Heart left ventricle (tissue), 16 donors: ENCODE measurements at regions not wholly inside any gene's neighbourhood (a gene's known extent, or its start where the extent isn't known, plus 50 kb on each side); places are given as distances from the start of the nearest gene placed in this dataset.

Experiments
- ATAC-seq, 4 donors: fragments of 200-7000 bp; cut with Tn5 transposase; one replicate each; pipeline ENCODE4 v1.9.1; 2020 to 2022; ENCODE audit warnings: moderate library complexity in 4 of 4, mild to moderate bottlenecking in 3 of 4, moderate number of reproducible peaks in 1 of 4
- DNase-seq, 5 donors: peaks; one replicate each; pipeline ENCODE4 v3.0.0-alpha.2; 2020
- H3K27ac ChIP-seq, 12 donors: fragments of 200-600 bp; sonication (generic) in 4 of 12; one replicate each; pipeline versions ENCODE4 v1.5.0 to v1.8.0; 2016 to 2022; ENCODE audit warnings: mild to moderate bottlenecking in 2 of 12
- H3K27me3 ChIP-seq, 9 donors: fragments of 200-600 bp; sonication (generic) in 2 of 9; one replicate each; pipeline versions ENCODE4 v1.5.1 to v1.8.0; 2016 to 2022; ENCODE audit warnings: mild to moderate bottlenecking in 3 of 9
- H3K36me3 ChIP-seq, 9 donors: fragments of 200-600 bp; sonication (generic) in 2 of 9; one replicate each; pipeline versions ENCODE4 v1.5.0 to v1.8.0; 2018 to 2022; ENCODE audit warnings: mild to moderate bottlenecking in 2 of 9
- H3K4me1 ChIP-seq, 12 donors: fragments of 200-600 bp; sonication (generic) in 4 of 12; one replicate each; pipeline versions ENCODE4 v1.5.0 to v1.8.0; 2016 to 2022; ENCODE audit warnings: mild to moderate bottlenecking in 3 of 12
- H3K4me3 ChIP-seq, 12 donors: fragments of 200-600 bp; sonication (generic) in 4 of 12; one replicate each; pipeline versions ENCODE4 v1.5.0 to v1.8.0; 2017 to 2022; ENCODE audit warnings: mild to moderate bottlenecking in 9 of 12, moderate library complexity in 4 of 12
- H3K9me3 ChIP-seq, 12 donors: fragments of 200-600 bp; sonication (generic) in 4 of 12; one replicate each; pipeline versions ENCODE4 v1.5.0 to v1.8.0; 2016 to 2022; ENCODE audit warnings: mild to moderate bottlenecking in 1 of 12
- CTCF ChIP-seq, 12 donors: fragments of 200-600 bp; sonication (generic) in 4 of 12; IDR thresholded peaks; one replicate each; pipeline versions ENCODE4 v1.5.0 to v1.8.0; 2018 to 2022; ENCODE audit warnings: antibody characterized with exemption in 12 of 12, mild to moderate bottlenecking in 5 of 12
- POLR2A ChIP-seq, 2 donors: fragments of 450-650 bp; IDR thresholded peaks; one replicate each; pipeline ENCODE4 v1.6.1; 2017; ENCODE audit warnings: antibody characterized with exemption in 2 of 2, mild to moderate bottlenecking in 2 of 2, moderate library complexity in 2 of 2
- WGBS, 4 donors: extraction: QIAGEN DNeasy Blood & Tissue Kit in 2 of 4; methylation state at CpG; one replicate each; pipeline versions ENCODE4 v1.1.5 to v1.1.7; 2013 to 2018; 5-methylcytosine and 5-hydroxymethylcytosine counted together
- intact Hi-C, 10 donors: fragments of 100-400 bp; cut with DNase I; formaldehyde crosslinking; loops; one replicate each; pipeline versions ENCODE4 v1.11.1 to v1.14.2; 2022
- donor health status: ischemic (EF 13 %, LVEDD 7.1; RV severe dilation, severe dysfunction).
- donor health status: healthy with polysubstance abuse.
- donor health status: DM: no; HTN: yes; CAD: no.
- donor health status: DM: no; HTN: no; CAD: no.
- donor health status: ischemic (EF 25% LVEDD 6.9; RV normal size, moderate dysfunction).
- donor health status: ischemic (EF 25% LVEDD 5.7; RV mildly dilated, moderate dysfunction).
- donor health status: healthy.
- donor health status: DM: yes; HTN: yes; CAD: no.
- donor health status: ischemic (EF 35%, LVEDD 5.7; RV mildly dilated, moderate dysfunction).
- donor health status: nonischemic (EF 11% LVEDD 7.7; RV severe dilation, severe dysfunction).
- donor health status: DM: yes; HTN: yes; CAD: no.
- donor health status: PGD.
- donor health status: ischemic (EF 29% LVEDD 5.4; RV normal size, mild dysfunction).
- donor health status: nonischemic (EF 23%, LVEDD 6.1; RV moderate dilation, normal function).

DNA sequence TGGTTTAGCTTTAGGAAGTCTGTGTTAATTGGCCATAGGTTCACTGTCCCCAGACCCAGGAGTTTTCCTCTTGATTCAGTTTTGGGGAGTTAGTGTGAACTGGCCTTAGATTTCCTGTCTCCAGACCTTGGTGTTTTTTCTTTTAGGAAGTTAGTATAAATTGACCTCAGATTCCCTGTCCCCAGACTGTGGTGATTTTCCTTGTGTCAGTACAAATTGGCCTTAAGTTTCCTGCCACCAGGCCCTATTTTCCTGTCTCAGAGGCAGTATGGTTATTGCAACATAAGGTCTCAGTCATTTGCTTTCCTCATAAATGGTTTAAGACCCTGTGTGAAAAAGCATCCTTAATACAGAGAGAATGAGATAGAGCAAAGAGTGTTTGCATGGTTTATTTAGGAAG lies 595.8 kb downstream of the NLGN4X start:
- H3K4me3 ChIP-seq, result no peak overlapping the region
- no peak for TF ChIP-seq CTCF (IDR thresholded peaks at IDR 0.05)
- TF ChIP-seq POLR2A (IDR thresholded peaks at IDR 0.05), result no peak
- H3K9me3 ChIP-seq, result no peaks in the 10 kb centered on the region
- no peaks in the 10 kb centered on the region for H3K27me3 ChIP-seq
- no peaks in the 10 kb centered on the region for H3K36me3 ChIP-seq
- no peak for ATAC-seq
- no peaks in the 10 kb centered on the region for H3K4me1 ChIP-seq
- H3K27ac ChIP-seq, result no peak overlapping the region
- no peak for DNase-seq
- intact Hi-C loops, result no loop called here

- no peak overlapping the region for H3K27ac ChIP-seq
- H3K27me3 ChIP-seq, result no peaks in the 10 kb centered on the region
- DNase-seq (no peak), ATAC-seq (no peak)
- H3K4me3 ChIP-seq, result no peak overlapping the region
- 21 to 28% (median 25%) methylated on average over 9 of the region's 9 CpGs for WGBS, 4 donors
- H3K36me3 ChIP-seq, result no peaks in the 10 kb centered on the region
- no peaks in the 10 kb centered on the region for H3K4me1 ChIP-seq
- intact Hi-C loops, result no loop called here
- no peaks in the 10 kb centered on the region for H3K9me3 ChIP-seq
- TF ChIP-seq POLR2A (IDR thresholded peaks at IDR 0.05), result no peak
- TF ChIP-seq CTCF (IDR thresholded peaks at IDR 0.05), result no peak
Observed at GRCh38 chrX:5632061-5632614, 596.5 kb downstream of the NLGN4X start.

GRCh38 chrX:5617666-5618065 lies 611.0 kb downstream of the NLGN4X start:
- intact Hi-C loops, result no loop called here
- Histone ChIP-seq H3K4me1 (no peaks in the 10 kb centered on the region), H3K36me3 (no peaks in the 10 kb centered on the region), H3K9me3 (no peaks in the 10 kb centered on the region), H3K4me3 (no peak overlapping the region), H3K27me3 (no peaks in the 10 kb centered on the region), H3K27ac (no peak overlapping the region)
- TF ChIP-seq POLR2A (IDR thresholded peaks at IDR 0.05) (no peak), CTCF (IDR thresholded peaks at IDR 0.05) (no peak)
- DNase-seq (no peak), ATAC-seq (no peak)

GRCh38 chrX:5595570-5595969 lies 633.1 kb downstream of the NLGN4X start:
- H3K27ac ChIP-seq, result no peak overlapping the region
- H3K36me3 ChIP-seq, result no peaks in the 10 kb centered on the region
- no peak overlapping the region for H3K4me3 ChIP-seq
- H3K4me1 ChIP-seq, result no peaks in the 10 kb centered on the region
- intact Hi-C loops, result no loop called here
- no peaks in the 10 kb centered on the region for H3K27me3 ChIP-seq
- WGBS, 4 donors, result 10 to 14% (median 11%) methylated on average over 4 of the region's 4 CpGs
- ATAC-seq, result no peak
- TF ChIP-seq CTCF (IDR thresholded peaks at IDR 0.05) (no peak), POLR2A (IDR thresholded peaks at IDR 0.05) (no peak)
- DNase-seq, result no peak
- peaks cover 0 to 21% (median 0%) of the 10 kb centered on the region in 12 donors for H3K9me3 ChIP-seq
